CD8-positive, alpha-beta memory T cell (primary cell): ENCODE measurements at regions not wholly inside any gene's neighbourhood (a gene's known extent, or its start where the extent isn't known, plus 50 kb on each side); places are given as distances from the start of the nearest gene placed in this dataset.

Source experiments
- CTCF ChIA-PET: fragments of 350-600 bp; sonication (Branson Sonifier 250); formaldehyde crosslinking; loops from one replicate; lab custom pipeline; 2021; ENCODE audit warnings: antibody characterized with exemption; lab: Charles Lee
- POLR2A ChIA-PET: fragments of 350-600 bp; sonication (Branson Sonifier 250); formaldehyde crosslinking; loops from one replicate; lab custom pipeline; 2021; ENCODE audit warnings: antibody characterized with exemption; lab: Charles Lee
- DNase-seq, 5 donors: peaks; one replicate each; pipeline versions ENCODE4 v3.0.0 to v3.0.0-alpha.2; 2020 to 2022; ENCODE audit warnings: mixed read lengths in 1 of 5
- H3K27ac ChIP-seq: one replicate; pipeline ENCODE4 v1.7.0; 2013; ENCODE audit warnings: low read depth, mild to moderate bottlenecking, low read length, moderate library complexity
- H3K27me3 ChIP-seq: 2 replicates; pipeline ENCODE4 v1.7.0; 2013; ENCODE audit warnings: low read length, mild to moderate bottlenecking; ENCODE audit not compliant: insufficient read depth, poor library complexity, severe bottlenecking
- H3K36me3 ChIP-seq: 2 replicates; pipeline ENCODE4 v1.7.0; 2013; ENCODE audit warnings: mild to moderate bottlenecking, low read length, moderate library complexity; ENCODE audit not compliant: insufficient read depth
- H3K4me1 ChIP-seq: 2 replicates; pipeline ENCODE4 v1.7.0; 2013; ENCODE audit warnings: mild to moderate bottlenecking, low read length, moderate library complexity; ENCODE audit not compliant: insufficient read depth
- H3K4me3 ChIP-seq: 2 replicates; pipeline ENCODE4 v1.7.0; 2013; ENCODE audit warnings: mild to moderate bottlenecking, low read length
- H3K9me3 ChIP-seq: 2 replicates; pipeline ENCODE4 v1.7.0; 2013; ENCODE audit warnings: mild to moderate bottlenecking, low read length
- H3K27ac Mint-ChIP-seq, 8 donors: one replicate each; pipeline ENCODE4 v1.8.0; 2020 to 2021; ENCODE audit warnings: mixed read lengths in 8 of 8, mild to moderate bottlenecking in 6 of 8, inconsistent platforms in 3 of 8, moderate library complexity in 3 of 8
- H3K27me3 Mint-ChIP-seq, 2 donors: one replicate each; pipeline ENCODE4 v1.8.0; 2020 to 2021; ENCODE audit warnings: mixed read lengths in 2 of 2, mild to moderate bottlenecking in 1 of 2, moderate library complexity in 1 of 2
- H3K36me3 Mint-ChIP-seq, 3 donors: one replicate each; pipeline ENCODE4 v1.8.0; 2020 to 2021; ENCODE audit warnings: mixed read lengths in 3 of 3, inconsistent platforms in 1 of 3, mild to moderate bottlenecking in 1 of 3
- H3K4me1 Mint-ChIP-seq, 3 donors: one replicate each; pipeline ENCODE4 v1.8.0; 2020 to 2021; ENCODE audit warnings: mixed read lengths in 3 of 3, inconsistent platforms in 1 of 3, mild to moderate bottlenecking in 1 of 3
- H3K4me3 Mint-ChIP-seq, 7 donors: one replicate each; pipeline ENCODE4 v1.8.0; 2020 to 2021; ENCODE audit warnings: mixed read lengths in 7 of 7, mild to moderate bottlenecking in 6 of 7, moderate library complexity in 4 of 7, inconsistent platforms in 2 of 7
- H3K9me3 Mint-ChIP-seq, 5 donors: one replicate each; pipeline ENCODE4 v1.8.0; 2020 to 2022; ENCODE audit warnings: mixed read lengths in 5 of 5, mild to moderate bottlenecking in 3 of 5, moderate library complexity in 2 of 5, inconsistent platforms in 1 of 5

DNA sequence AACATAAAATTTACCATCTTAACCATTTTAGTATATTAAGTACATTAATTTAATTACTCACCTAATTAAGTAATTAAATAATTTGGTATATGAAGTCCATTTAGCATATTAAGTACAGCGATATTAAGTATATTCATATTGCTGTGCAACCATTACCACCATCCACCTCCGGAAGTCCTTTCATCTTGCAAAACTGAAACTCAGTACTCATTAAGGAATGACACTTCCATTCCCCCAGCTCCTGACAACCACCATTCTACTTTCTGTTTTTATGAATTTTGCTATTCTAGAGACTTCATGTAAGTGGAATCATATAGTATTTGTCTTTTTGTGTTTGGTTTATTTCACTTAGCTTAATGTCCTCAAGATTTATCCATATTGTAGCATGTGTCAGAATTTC is 61.1 kb upstream of the GTSF1L start:
- H3K27me3 ChIP-seq, result no peaks in the 10 kb centered on the region
- Mint-ChIP-seq H3K36me3 (peaks cover 0 to 9% (median 4%) of the 10 kb centered on the region in 3 donors), H3K27me3 (peaks cover 4 to 6% of the 10 kb centered on the region in 2 donors), H3K27ac (peak overlapping the region in 3 of 8 donors; percentile 3 to 36 (median 34)), H3K9me3 (peaks cover 6 to 10% (median 7%) of the 10 kb centered on the region in 5 donors), H3K4me1 (peaks cover 9 to 24% (median 12%) of the 10 kb centered on the region in 3 donors), H3K4me3 (peak overlapping the region in 2 of 7 donors; percentile 0 to 10)
- no peak for DNase-seq
- no peaks in the 10 kb centered on the region for H3K4me1 ChIP-seq
- H3K27ac ChIP-seq, result no peak overlapping the region
- ChIA-PET POLR2A (no interaction called here), CTCF (no interaction called here)
- H3K4me3 ChIP-seq, result no peak overlapping the region
- H3K36me3 ChIP-seq, result no peaks in the 10 kb centered on the region
- no peaks in the 10 kb centered on the region for H3K9me3 ChIP-seq

DNA sequence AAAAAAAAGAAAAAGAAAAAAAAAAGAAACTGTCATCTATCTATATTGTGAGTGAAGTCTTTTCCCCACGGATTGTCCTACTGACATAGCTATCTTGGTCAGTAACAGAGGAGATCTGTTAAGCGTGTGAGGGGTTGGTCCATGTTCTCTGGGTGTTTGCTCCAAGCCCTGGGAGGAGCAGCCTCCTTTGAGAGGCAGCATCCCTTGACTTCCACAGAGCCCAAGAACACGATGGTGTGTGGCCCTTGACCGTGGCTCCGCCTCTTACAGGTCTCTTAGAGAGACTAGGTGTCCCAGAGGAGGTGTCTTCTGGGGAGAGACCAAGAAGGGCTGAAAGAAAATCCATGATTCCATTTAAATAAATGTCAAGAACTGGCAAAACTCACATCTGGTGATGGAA is 60.1 kb upstream of the GTSF1L start:
- H3K4me1 ChIP-seq, result peaks cover 3% of the 10 kb centered on the region
- no peak overlapping the region for H3K4me3 ChIP-seq
- H3K4me3 Mint-ChIP-seq, result peak overlapping the region in 1 of 7 donors; percentile 49
- CTCF ChIA-PET, result no interaction called here
- no peaks in the 10 kb centered on the region for H3K36me3 ChIP-seq
- no peaks in the 10 kb centered on the region for H3K27me3 ChIP-seq
- H3K27ac Mint-ChIP-seq, result peak overlapping the region in 1 of 8 donors; percentile 87
- no peaks in the 10 kb centered on the region for H3K9me3 ChIP-seq
- no peak overlapping the region for H3K27ac ChIP-seq
- peaks cover 15 to 34% (median 22%) of the 10 kb centered on the region in 3 donors for H3K4me1 Mint-ChIP-seq
- DNase-seq, result no peak
- POLR2A ChIA-PET, result no interaction called here
- peaks cover under 1 to 3% (median 2%) of the 10 kb centered on the region in 5 donors for H3K9me3 Mint-ChIP-seq
- peaks cover under 1 to 2% of the 10 kb centered on the region in 2 donors for H3K27me3 Mint-ChIP-seq
- H3K36me3 Mint-ChIP-seq, result peaks cover 0 to 2% (median 0%) of the 10 kb centered on the region in 3 donors

DNA sequence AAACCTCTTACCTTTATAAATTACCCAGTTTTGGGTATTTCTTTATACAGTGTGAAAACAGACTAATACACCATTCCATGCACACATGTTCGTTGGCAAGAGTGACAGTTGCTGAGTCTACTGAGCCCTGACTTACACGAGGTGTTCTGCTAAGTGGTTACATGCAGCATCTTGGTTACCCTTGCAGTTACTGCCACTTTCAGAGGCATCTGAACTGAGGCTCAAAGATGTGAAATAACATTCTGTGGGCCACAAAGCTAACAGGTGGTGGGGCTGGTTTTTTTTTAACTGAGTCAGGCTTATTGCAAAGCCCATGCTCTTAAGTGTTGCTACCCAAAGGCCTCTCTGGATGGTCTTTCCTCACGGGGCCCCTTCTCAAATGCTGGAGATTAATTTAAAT is 54.4 kb upstream of the GTSF1L start:
- Mint-ChIP-seq H3K36me3 (peaks cover 0 to 13% (median 1%) of the 10 kb centered on the region in 3 donors), H3K4me1 (peaks cover 14 to 32% (median 22%) of the 10 kb centered on the region in 3 donors), H3K9me3 (peaks cover 6 to 23% (median 19%) of the 10 kb centered on the region in 5 donors), H3K27ac (peak overlapping the region in 1 of 8 donors; percentile 54), H3K4me3 (peak overlapping the region in 1 of 7 donors; percentile 76), H3K27me3 (peaks cover 0 to 3% of the 10 kb centered on the region in 2 donors)
- DNase-seq, result no peak
- Histone ChIP-seq H3K4me1 (peaks cover 5% of the 10 kb centered on the region), H3K27ac (no peak overlapping the region), H3K27me3 (no peaks in the 10 kb centered on the region), H3K36me3 (no peaks in the 10 kb centered on the region), H3K9me3 (no peaks in the 10 kb centered on the region), H3K4me3 (no peak overlapping the region)
- ChIA-PET CTCF (no interaction called here), POLR2A (no interaction called here)

DNA sequence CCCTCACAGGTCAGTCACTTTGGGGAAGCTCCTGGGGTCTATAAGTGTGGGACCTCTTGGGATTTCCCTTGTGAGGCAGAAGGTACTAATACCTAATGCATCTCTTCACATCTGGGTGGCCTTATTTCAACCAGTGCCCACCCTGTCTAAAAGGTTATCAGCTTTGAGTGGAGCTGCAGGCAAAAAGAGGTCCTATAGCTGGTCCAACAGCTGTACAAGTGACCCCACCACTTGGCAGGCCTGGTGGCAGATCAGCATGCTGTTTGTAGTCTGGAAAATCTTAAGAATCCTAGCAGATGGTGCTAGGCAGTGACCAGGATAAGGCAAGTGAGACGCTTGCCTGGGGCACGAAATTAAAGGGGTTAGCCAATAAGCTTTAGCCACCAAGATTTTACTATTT is 51.6 kb upstream of the GTSF1L start:
- Mint-ChIP-seq H3K9me3 (peaks cover 6 to 23% (median 19%) of the 10 kb centered on the region in 5 donors), H3K27ac (no peak overlapping the region), H3K27me3 (peaks cover 0 to 18% of the 10 kb centered on the region in 2 donors), H3K36me3 (peaks cover 0 to 13% (median 1%) of the 10 kb centered on the region in 3 donors), H3K4me3 (no peak overlapping the region), H3K4me1 (peaks cover 12 to 29% (median 20%) of the 10 kb centered on the region in 3 donors)
- peaks cover 5% of the 10 kb centered on the region for H3K4me1 ChIP-seq
- ChIA-PET POLR2A (no interaction called here), CTCF (no interaction called here)
- DNase-seq, result no peak
- no peaks in the 10 kb centered on the region for H3K27me3 ChIP-seq
- H3K9me3 ChIP-seq, result no peaks in the 10 kb centered on the region
- H3K27ac ChIP-seq, result no peak overlapping the region
- no peaks in the 10 kb centered on the region for H3K36me3 ChIP-seq
- no peak overlapping the region for H3K4me3 ChIP-seq

DNA sequence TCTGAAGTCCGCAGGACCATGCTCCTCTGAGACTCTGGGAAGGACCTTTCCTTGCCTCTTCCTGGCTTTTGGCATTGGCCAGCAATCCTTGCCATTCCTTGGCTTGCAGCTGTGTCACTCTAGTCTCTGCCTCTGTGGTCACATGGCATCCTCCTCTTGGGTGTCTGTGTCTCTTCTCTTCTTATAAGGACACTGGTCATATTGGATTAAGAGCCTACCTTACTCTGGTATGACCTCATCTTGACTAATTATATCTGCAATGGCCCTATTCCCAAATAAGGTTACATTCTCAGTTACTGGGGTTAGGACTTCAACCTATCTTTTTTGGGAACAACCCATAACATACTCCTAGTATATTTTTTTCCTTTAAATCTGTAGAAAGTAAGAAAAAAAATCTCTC is 49.9 kb upstream of the GTSF1L start:
- Histone ChIP-seq H3K27me3 (no peaks in the 10 kb centered on the region), H3K27ac (no peak overlapping the region), H3K9me3 (no peaks in the 10 kb centered on the region), H3K36me3 (no peaks in the 10 kb centered on the region), H3K4me3 (no peak overlapping the region), H3K4me1 (no peaks in the 10 kb centered on the region)
- POLR2A ChIA-PET, result no interaction called here
- Mint-ChIP-seq H3K4me1 (peaks cover 3 to 12% (median 5%) of the 10 kb centered on the region in 3 donors), H3K27me3 (peaks cover 0 to 33% of the 10 kb centered on the region in 2 donors), H3K36me3 (peaks cover 0 to 13% (median 1%) of the 10 kb centered on the region in 3 donors), H3K4me3 (no peak overlapping the region), H3K27ac (no peak overlapping the region), H3K9me3 (peaks cover 6 to 23% (median 19%) of the 10 kb centered on the region in 5 donors)
- DNase-seq, result no peak
- CTCF ChIA-PET, result no interaction called here
